SKM-1 (cell line): ENCODE measurements at regions not wholly inside any gene's neighbourhood (a gene's known extent, or its start where the extent isn't known, plus 50 kb on each side); places are given as distances from the start of the nearest gene placed in this dataset.

ENCODE experiments used
- DNase-seq: peaks from one replicate; lab custom pipeline; 2025; ENCODE audit not compliant: unreplicated experiment; lab: John Stamatoyannopoulos, UW

DNA sequence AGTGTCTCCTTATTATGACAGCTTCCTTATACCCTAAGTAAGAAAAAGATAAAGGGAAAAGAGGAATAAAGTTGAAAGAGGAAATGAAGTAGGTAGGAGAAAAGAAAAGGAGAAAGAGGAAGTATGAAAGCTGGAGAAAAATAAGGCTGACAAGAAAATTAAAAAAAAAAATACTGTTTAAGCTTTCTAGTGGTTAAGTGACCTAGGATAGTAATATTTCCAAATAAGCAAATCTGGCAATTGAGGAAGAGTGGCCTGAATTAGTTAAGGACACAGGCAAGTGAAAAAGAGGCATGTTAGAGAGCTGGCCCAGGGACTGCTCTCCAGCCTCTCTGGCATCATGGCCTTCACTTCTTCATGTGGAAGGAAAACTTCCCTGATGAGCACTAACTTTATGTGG lies 76.5 kb upstream of the ADGRF1 start:
- peak; percentile 15 for DNase-seq

DNA sequence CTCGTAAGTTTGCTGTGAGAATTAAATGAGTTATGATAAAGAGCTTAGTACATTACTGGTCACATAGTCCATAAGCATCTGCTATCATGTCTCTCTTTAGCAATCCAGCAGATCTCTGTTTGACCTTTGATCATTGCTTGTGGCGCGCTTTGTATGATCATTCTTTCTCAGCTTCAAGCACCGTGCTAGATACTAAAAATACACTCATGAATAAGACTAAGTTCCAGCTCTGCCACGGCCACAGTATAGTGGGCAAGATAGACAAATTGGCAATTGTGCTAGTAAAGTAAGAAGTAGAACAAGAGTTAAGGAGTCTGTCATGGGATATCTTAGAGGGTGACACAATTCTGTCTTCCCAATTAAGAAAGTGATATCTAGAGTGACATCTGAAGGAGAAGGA lies 75.2 kb upstream of the ADGRF1 start:
- no peak for DNase-seq

DNA sequence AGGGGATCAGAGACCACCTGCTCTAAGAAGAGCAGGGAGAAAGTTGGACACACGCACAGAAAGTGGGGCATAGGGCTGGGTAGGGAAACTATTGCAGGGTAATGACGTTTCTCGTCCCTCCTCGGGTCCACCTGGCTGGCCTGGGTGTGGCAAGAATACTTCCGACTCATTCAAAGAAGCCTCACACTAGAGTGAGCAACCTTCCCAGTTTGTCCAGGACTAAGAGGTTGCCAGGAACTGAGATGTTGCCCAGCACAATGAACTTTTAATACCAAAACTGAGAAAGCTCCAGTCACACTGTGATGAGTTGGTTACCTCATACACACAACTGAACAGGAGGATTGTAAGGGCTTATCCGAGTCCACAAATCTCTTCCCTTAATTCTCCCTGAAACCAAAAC lies 74.5 kb upstream of the ADGRF1 start:
- DNase-seq: no peak

DNA sequence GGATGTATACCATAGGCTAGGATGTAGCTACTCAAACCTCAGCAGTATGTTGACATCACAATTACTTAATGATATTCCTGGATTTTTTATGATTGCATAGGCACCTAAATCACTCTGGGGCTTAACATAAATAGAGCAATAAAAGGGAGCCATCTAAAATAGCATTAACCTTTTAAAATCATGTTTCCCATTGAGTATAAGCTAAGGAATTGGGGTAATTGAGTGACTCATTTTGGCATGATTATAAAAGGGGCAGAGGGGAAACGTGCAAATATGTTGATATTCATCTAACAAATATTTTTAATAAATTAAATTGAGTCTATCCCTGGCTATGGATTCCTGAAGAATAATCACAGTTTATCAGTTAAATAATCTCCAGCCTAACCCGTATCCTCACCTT lies 74.0 kb upstream of the ADGRF1 start:
- no peak for DNase-seq

DNA sequence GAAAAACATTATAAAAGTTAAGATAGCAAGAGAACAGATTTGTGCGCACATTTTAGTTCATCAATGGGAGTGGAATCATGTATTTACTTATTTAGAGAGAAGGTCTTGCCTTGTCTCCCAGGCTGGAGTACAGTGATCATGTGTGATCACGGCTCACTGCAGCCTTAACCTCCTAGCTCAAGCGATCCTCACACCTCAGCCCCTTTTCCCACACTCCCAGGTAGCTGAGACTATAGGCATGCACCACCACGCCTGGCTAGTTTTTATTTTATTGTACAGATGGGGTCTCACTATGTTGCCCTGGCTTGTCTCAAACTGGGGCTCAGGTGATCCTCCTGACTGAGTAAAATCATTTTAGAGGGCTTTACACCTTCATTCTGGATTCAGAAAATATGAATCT lies 72.3 kb upstream of the ADGRF1 start:
- no peak for DNase-seq

DNA sequence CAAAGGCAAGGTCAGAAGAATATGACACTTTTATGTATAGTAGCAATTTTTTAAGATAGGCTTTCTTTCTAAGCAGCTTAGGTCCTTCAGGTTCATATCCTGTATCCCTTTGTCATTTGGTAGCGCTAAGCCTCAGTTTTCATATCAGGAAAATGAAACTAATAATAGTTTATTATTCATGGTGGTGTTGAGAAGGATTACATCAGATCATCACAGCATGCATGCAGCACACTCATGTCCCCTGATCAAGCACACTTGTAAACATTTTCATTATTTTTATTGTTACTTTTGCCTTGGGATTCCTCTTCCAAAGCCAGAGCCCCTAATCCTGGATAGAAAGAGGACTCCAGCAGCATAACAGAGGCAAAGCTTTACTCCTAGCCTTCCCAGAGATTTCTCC lies 70.2 kb upstream of the ADGRF1 start:
- no peak for DNase-seq

DNA sequence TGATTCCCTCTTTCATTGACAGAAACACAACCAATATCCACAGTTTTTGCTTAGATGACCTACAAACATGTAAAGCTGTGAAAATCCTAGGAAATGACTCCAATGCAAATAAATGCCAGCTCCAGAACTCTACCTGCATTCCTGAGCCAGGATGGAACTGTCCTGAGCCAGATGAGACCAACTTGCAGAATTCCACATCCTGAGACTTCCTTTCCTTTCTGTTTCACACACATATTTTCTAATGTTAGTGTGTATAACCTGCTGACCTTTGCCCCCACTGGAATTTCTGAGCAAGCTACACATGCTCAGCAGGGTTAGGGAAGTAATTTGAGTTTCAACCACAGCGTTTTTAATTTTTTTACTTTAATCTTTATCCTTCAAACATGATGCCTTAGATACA lies 69.6 kb upstream of the ADGRF1 start:
- no peak for DNase-seq

DNA sequence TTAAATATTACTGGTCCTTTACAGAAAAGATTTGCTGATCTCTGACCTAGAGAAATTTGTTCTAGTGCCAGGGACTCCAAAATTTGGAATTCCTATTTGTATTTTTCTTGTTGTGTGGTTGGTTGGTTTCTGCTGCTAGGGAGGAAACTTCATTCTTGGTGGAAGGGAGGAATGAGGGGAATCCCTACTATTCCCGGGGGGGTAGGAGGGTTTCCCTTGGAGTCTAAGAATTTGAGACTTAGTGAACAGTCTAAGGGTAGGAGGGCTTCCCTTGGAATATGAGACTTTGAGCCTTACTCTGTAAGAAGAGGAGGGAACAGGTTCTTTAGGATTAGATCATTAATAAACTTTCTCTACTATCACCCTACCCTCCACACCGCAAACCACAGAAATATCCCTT lies 67.1 kb upstream of the ADGRF1 start:
- DNase-seq: no peak

DNA sequence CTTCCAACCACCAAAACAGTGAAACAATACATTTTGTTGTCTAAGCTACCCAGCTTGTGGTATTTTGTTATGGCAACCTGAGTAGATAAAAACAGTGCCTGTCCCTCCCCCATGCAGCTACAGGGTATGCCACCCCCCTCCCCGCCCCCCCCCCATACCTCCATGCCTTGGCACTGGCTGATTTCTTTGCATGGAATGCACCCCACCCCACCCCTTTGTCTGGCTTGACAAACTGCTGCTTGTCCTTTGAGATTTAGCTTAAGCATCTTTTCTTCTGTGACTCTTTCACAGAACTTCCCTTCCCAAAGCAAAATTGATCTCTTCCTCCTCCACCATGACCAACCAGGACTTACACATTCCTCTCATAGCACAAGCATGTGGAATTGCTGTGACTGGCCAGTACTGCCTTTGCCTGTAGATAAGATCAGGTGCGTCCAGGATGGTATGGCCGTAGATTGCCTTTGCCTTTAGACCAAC lies 64.6 kb upstream of the ADGRF1 start:
- no peak for DNase-seq

DNA sequence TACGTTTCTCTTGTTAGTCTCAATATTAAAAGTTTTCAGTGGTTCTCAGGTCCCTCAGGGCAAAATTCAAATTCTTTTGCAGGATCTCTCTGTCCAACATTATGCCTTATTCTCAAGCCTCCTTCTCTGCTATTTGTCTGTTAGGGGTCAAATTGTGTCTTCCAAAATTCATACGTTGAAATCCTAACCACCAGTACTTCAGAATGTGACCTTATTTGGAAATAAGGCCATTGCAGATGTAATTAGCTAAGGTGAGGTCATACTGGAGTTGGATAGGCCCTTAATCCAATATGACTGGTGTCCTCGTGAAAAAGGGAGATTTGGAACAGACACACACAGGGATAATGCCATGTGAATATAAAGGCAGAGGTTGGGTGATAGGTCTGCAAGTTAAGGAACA lies 64.1 kb upstream of the ADGRF1 start:
- DNase-seq: no peak

DNA sequence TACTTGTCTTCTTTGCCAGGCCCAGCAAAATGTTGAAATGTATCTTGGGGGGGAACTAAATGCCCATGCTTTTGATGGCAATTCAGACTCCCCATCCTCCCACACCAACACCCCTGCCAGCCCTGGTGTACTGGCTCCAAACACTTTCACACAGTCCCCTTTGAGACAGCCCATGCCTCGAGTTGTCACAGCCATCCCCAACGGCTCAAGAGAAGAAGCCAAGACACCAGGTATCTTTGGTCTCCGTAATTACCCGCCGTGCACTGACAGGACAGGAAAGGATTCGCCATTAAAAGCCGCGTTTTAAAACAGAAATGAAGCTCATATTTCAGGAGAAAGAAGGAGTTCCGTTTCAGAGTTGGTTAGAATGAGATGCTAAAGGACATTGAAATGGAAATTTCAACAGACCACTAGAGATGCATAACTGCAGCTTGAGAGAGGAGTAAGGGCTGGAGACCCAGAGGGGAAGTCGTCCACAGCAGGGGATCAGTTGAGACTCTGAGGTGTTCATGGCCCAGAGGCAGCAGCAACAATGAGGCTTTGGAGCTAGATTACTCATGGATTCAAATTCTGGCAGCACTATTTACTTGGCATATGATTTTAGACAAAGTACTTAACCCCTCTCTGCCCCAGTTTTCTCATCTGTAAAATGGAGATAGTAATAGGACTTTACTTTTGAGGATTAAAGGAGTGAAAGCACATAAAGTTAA lies 63.5 kb upstream of the ADGRF1 start:
- DNase-seq: no peak

DNA sequence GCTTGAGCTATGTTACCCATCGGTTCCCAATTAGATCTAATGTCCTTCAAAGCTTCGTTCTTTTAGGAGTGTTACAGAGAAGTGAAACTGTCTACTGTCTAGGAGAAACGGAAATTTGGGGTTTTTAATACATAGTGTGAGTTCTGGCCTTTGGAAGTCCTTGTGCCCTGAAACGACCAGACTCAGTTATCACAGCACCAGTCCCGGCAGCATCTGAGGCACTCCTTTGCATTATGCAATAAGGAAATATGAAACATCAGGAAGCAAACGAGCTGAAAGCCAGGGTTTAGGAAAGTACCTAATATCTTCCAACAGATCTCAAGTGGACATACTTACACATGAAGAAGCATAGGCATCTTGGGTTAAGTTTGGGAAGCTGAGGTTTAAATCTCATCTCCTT lies 61.8 kb upstream of the ADGRF1 start:
- DNase-seq: peak; percentile 65

DNA sequence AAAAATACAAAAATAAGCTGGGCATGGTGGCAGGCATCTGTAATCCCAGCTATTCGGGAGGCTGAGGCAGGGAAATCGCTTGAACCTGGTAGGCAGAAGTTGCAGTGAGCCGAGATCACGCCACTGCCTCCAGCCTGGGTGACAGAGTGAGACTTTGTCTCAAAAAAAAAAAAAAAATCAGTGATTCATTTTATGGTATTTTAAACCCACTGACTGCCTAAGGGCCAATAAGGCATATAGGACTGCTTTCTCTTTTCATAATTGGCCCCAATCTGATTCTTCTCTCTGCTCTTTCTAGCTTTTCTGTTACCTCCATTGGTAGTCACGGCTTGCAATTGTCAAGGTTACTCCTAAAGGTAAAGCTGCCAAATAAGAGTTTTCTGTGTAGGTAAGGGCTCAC lies 60.2 kb upstream of the ADGRF1 start:
- no peak for DNase-seq

DNA sequence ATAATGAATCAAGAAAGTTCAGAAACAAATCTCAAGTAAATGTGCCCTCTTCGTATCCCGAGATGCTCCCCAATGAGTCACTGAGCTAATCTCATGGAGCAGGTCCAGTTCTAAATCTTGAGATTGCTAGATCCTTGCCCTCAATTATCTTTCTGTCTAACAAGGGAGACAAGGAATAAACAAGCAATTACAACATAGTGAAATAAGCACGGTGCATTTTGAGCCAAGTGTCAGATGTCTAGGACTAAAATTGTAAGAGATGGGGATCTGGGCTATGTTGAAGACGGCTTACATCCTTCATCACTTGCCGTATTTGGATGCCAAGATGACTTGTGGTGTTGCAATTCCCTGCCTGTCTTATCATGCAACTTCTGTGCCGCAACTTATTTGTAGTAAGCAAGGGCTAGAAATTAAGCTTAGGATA lies 56.5 kb upstream of the ADGRF1 start:
- DNase-seq: no peak

DNA sequence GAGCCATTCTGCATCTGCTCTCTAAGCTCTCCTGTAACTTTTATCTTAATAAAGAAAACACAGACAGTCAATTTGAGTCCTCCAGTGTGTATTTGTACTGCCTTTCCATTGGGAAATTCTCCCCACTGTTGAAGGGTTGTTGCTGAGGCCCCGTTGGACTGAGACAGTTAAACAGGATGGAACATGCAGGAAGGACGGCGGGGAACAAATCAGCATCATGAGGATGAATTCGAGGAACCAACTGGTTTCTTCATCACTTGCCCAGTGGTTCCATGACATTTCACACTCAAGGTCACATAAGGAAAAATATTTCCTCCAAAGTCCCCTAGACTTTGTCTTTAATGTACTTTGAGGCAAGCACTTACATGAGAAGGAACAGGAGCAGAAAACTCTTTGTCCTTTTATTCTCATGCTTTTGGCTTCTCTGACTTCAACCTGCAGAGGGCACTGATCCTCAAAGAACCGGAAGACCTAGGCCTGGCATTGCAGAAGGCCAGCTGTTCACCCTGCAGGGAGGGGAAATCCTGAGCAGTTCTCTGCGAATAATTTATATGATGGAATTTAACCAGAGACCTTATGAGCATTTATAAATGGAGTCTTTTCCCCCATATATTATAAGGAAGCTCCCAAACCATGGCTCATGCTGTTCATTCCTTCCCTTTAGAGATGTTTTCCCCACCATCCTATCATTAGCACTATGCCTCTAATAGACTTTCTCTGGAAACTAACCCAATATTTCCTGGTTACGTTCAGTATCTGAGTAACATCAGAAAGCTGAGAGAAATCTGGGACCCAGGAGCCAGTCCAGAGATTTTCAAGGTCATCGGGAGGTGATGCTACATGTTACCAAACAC lies 55.2 kb upstream of the ADGRF1 start:
- DNase-seq: peak; percentile 66

DNA sequence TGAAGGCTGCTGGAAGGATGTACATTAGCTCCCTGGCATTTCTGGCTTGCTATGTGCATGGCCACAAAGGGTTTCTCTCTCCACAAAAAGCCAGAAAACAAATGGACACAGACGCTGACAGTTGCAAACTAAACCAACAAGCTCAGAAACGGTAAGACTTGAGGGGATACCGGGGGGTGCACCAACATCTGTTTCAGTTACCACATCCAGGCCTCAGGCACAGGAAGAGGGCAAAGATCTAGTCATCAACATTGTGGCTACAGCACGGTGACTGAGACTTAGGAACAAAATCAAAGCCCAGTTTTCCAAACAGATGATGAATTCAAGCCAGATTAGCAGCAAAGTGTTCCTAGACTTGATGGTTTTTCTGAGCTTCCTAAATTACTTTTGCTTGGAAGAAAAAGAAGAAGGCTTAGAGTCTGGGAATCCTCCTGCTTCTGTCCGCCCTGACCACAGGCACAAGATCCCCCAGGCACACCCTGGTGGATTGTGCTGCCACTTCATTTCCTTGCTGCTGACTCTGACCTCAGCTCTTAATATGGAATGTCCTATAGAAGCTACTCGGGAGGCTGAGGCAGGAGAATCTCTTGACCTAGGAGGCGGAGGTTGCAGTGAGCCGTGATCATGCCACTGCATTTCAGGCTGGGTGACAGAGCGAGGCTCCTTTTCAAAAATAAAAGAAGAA lies 54.2 kb upstream of the ADGRF1 start:
- no peak for DNase-seq

DNA sequence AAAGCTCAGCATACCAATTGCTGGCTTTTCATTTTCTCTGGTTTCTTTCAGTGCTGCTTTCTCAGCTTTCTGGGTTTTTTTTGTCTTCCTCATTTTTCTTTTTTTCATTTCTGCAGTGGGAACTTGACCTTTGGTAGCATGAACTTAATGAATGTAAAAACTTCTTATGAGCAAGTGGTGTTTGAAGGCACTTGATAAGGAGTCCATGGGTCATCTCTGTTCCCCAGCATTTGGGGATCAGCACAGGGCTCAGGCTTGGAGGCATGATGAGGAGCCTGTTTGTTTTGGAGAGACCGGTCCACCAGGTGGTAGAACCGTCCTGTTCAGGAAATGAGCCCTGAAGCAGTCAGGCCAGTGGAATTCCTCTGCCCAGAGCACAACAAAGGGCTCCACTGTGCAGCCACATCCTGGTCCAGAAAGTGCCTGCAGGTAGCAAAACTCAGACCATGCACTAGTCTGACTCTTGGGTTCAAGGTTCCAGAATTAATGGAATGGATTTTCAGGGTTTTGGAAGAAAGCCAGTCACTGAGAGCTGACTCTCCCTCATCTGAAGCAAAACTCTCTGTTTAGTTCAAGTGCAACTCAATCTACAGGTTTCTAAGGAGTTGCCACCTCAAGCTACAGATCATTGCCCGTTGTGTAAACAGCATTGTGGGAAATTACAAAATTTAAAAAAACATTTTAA lies 52.3 kb upstream of the ADGRF1 start:
- no peak for DNase-seq

DNA sequence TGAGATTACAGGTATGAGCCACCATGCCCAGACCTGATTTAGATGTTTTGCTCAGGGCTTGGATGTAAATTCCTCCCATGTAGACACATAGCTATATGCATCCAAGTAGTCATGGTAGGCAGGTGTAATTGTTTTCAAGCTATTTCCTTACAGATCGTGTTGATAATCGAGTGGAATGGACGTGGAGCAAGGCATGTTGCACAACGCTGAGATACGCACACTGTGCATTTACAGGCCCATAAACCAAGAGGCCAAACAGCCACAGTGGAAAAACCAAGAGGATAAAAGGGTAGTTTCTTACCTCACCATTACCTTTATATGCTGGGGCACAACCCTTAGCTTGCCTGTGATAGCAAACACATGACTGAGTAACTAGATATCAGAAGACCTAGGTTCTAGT lies 51.0 kb upstream of the ADGRF1 start:
- no peak for DNase-seq

DNA sequence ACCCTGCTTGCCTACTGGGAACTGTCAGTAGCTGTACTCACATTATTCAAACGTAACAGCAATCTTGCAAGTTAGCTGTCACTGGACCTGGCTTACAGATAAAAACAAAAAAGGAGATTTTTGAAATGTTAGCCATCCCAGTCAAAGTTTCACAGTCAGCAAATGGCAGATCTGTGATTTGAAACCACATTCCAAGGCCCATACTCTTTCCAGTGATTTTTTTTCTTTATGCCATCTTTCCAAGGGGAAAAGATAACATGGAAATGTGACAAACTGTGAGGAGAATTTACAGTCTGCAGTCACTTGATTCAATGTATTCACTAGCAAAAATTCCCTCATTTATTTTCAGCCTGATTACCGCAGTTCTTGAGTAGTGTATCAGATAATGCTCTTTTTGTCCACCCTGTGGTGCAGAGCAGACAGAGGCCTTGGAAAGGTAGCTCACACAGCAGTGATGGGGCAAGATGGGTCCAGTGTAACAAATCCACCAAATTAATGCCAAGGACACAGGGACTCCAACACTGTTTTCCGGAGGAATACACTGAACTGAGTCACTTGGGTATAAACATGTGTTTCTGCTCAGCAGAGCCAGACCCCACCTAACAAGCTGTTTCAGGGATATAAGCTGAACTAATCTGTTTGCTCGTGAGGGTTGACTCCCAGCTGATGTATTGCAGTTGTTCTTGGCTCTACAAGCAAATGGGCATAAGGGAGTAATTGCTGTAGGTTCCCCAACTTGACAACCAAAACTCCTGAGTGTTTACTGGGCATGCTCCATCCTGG lies 49.9 kb upstream of the ADGRF1 start:
- DNase-seq: no peak
